Activated CD8-positive, alpha-beta memory T cell treated with anti-CD3 and anti-CD28 coated beads, Interleukin-2, amount 10 ng/mL, durations not matched to agents 7 days and 5 days (primary cell): ENCODE measurements at regions not wholly inside any gene's neighbourhood (a gene's known extent, or its start where the extent isn't known, plus 50 kb on each side); places are given as distances from the start of the nearest gene placed in this dataset.
A peak's percentile ranks its signal among the peaks of the same experiment; 100 is the strongest.
"Not testable (repeated sequence)": the region's sequence is repeated elsewhere in the genome, so short reads cannot be mapped to it uniquely, and the experiment has no call there.

Experiments used
- ATAC-seq: fragments of 150-1000 bp; cut with Tn5 transposase; one replicate; pipeline ENCODE4 v1.10.0; 2021; ENCODE audit warnings: moderate library complexity
- CTCF ChIA-PET: fragments of 350-600 bp; sonication (Branson Sonifier 250); formaldehyde crosslinking; loops from one replicate; lab custom pipeline; 2021; ENCODE audit warnings: antibody characterized with exemption; lab: Charles Lee
- DNase-seq: peaks from one replicate; pipeline ENCODE4 v3.0.0-alpha.2; 2020
- H3K27ac Mint-ChIP-seq: one replicate; pipeline ENCODE4 v1.8.0; 2021; ENCODE audit warnings: mild to moderate bottlenecking, mixed read lengths
- H3K27me3 Mint-ChIP-seq: one replicate; pipeline ENCODE4 v1.8.0; 2021; ENCODE audit warnings: mixed read lengths
- H3K36me3 Mint-ChIP-seq: one replicate; pipeline ENCODE4 v1.8.0; 2021; ENCODE audit warnings: mild to moderate bottlenecking, mixed read lengths
- H3K4me1 Mint-ChIP-seq: one replicate; pipeline ENCODE4 v1.8.0; 2021; ENCODE audit warnings: mixed read lengths
- H3K4me3 Mint-ChIP-seq: one replicate; pipeline ENCODE4 v1.8.0; 2021; ENCODE audit warnings: mild to moderate bottlenecking, moderate library complexity, mixed read lengths
- H3K9me3 Mint-ChIP-seq: one replicate; pipeline ENCODE4 v1.8.0; 2022; ENCODE audit warnings: low read depth, mixed read lengths

- Mint-ChIP-seq H3K4me3 (peak overlapping the region; percentile 33), H3K4me1 (peaks cover 11% of the 10 kb centered on the region), H3K27ac (peak overlapping the region; percentile 40)
- not testable (repeated sequence) for H3K9me3 Mint-ChIP-seq, H3K27me3 Mint-ChIP-seq, H3K36me3 Mint-ChIP-seq
- CTCF ChIA-PET, result interaction anchor here (0.6 to 1.8 kb wide), 7 partner anchors 11 to 244 kb away, joined by 3 to 5 read pairs (median 3); partner anchors contain the start of gene CRLF3
- DNase-seq (peak; percentile 87), ATAC-seq (peak; percentile 82)
These were observed 105.1 kb downstream of the CRLF3 start for GRCh38 chr17:30719131-30719973.

GRCh38 chr17:30718691-30719090, 105.8 kb downstream of the CRLF3 start:
- H3K4me3 Mint-ChIP-seq, H3K27ac Mint-ChIP-seq, H3K36me3 Mint-ChIP-seq, ATAC-seq, H3K27me3 Mint-ChIP-seq, H3K9me3 Mint-ChIP-seq: not testable (repeated sequence)
- CTCF ChIA-PET, result interaction anchor here (0.6 to 1.8 kb wide), 6 partner anchors 10 to 115 kb away, joined by 3 to 5 read pairs (median 4); partner anchors contain the start of gene CRLF3
- peaks cover 11% of the 10 kb centered on the region for H3K4me1 Mint-ChIP-seq
- peak; percentile 35 for DNase-seq

- not testable (repeated sequence) for H3K9me3 Mint-ChIP-seq, DNase-seq, ATAC-seq, H3K27ac Mint-ChIP-seq, H3K36me3 Mint-ChIP-seq, H3K4me3 Mint-ChIP-seq, H3K27me3 Mint-ChIP-seq
- CTCF ChIA-PET, result interaction anchor here (1.5 kb wide), 1 partner anchor 108 kb away, joined by 4 read pairs; no protein-coding TSS in a partner anchor
- peaks cover 11% of the 10 kb centered on the region for H3K4me1 Mint-ChIP-seq
These were observed 106.4 kb downstream of the CRLF3 start for GRCh38 chr17:30718099-30718447.

GRCh38 chr17:30717291-30718098, 107.0 kb downstream of the CRLF3 start:
- Mint-ChIP-seq H3K27ac (no peak overlapping the region), H3K4me1 (peaks cover 11% of the 10 kb centered on the region), H3K27me3 (peaks cover 4% of the 10 kb centered on the region), H3K36me3 (no peaks in the 10 kb centered on the region), H3K4me3 (no peak overlapping the region), H3K9me3 (no peaks in the 10 kb centered on the region)
- no peak for DNase-seq
- no peak for ATAC-seq
- CTCF ChIA-PET, result interaction anchor here (1.5 to 1.7 kb wide), 3 partner anchors 108 to 240 kb away, joined by 3 to 10 read pairs (median 4); partner anchors contain the start of gene GOSR1

GRCh38 chr17:30716461-30717290, 107.8 kb downstream of the CRLF3 start:
- Mint-ChIP-seq H3K36me3 (no peaks in the 10 kb centered on the region), H3K27ac (no peak overlapping the region), H3K27me3 (peaks cover 5% of the 10 kb centered on the region), H3K4me1 (peaks cover 11% of the 10 kb centered on the region), H3K9me3 (no peaks in the 10 kb centered on the region), H3K4me3 (no peak overlapping the region)
- CTCF ChIA-PET, result interaction anchor here (1.1 to 2.1 kb wide), 5 partner anchors 15 to 379 kb away, joined by 3 to 10 read pairs (median 3); partner anchors contain the start of gene GOSR1
- DNase-seq, result no peak
- ATAC-seq, result no peak

GRCh38 chr17:30714825-30715622, 109.5 kb downstream of the CRLF3 start:
- not testable (repeated sequence) for H3K9me3 Mint-ChIP-seq, H3K4me3 Mint-ChIP-seq, H3K27ac Mint-ChIP-seq, H3K36me3 Mint-ChIP-seq
- CTCF ChIA-PET, result interaction anchor here (1.0 to 2.1 kb wide), 4 partner anchors 14 to 325 kb away, joined by 3 to 12 read pairs (median 6); partner anchors contain the start of gene GOSR1
- peak; percentile 80 for ATAC-seq
- DNase-seq, result peak; percentile 74
- Mint-ChIP-seq H3K4me1 (peaks cover 15% of the 10 kb centered on the region), H3K27me3 (peaks cover 22% of the 10 kb centered on the region)

- H3K27me3 Mint-ChIP-seq, result peaks cover 22% of the 10 kb centered on the region
- H3K4me1 Mint-ChIP-seq, H3K36me3 Mint-ChIP-seq, ATAC-seq, H3K27ac Mint-ChIP-seq, DNase-seq, CTCF ChIA-PET, H3K4me3 Mint-ChIP-seq, H3K9me3 Mint-ChIP-seq: not testable (repeated sequence)
These were observed 110.7 kb downstream of the CRLF3 start for GRCh38 chr17:30713805-30714204.

- DNase-seq, H3K36me3 Mint-ChIP-seq, H3K9me3 Mint-ChIP-seq, ATAC-seq, H3K27ac Mint-ChIP-seq, H3K4me3 Mint-ChIP-seq: not testable (repeated sequence)
- peaks cover 16% of the 10 kb centered on the region for H3K4me1 Mint-ChIP-seq
- CTCF ChIA-PET, result interaction anchor here (1.3 kb wide), 1 partner anchor 112 kb away, joined by 4 read pairs; the partner anchor contains the start of gene CRLF3
- H3K27me3 Mint-ChIP-seq, result peaks cover 30% of the 10 kb centered on the region
These were observed 111.6 kb downstream of the CRLF3 start for GRCh38 chr17:30712859-30713258.

- DNase-seq, H3K4me3 Mint-ChIP-seq, H3K9me3 Mint-ChIP-seq, ATAC-seq, H3K27ac Mint-ChIP-seq, H3K36me3 Mint-ChIP-seq: not testable (repeated sequence)
- CTCF ChIA-PET, result interaction anchor here (1.3 kb wide), 1 partner anchor 113 kb away, joined by 4 read pairs; the partner anchor contains the start of gene CRLF3
- Mint-ChIP-seq H3K27me3 (peaks cover 40% of the 10 kb centered on the region), H3K4me1 (peaks cover 17% of the 10 kb centered on the region)
These were observed 112.6 kb downstream of the CRLF3 start for GRCh38 chr17:30711626-30712507.

GRCh38 chr17:30711176-30711575, 113.3 kb downstream of the CRLF3 start:
- CTCF ChIA-PET, H3K27ac Mint-ChIP-seq, ATAC-seq, H3K36me3 Mint-ChIP-seq, DNase-seq, H3K9me3 Mint-ChIP-seq: not testable (repeated sequence)
- peak overlapping the region; percentile 61 for H3K4me3 Mint-ChIP-seq
- peaks cover 21% of the 10 kb centered on the region for H3K4me1 Mint-ChIP-seq
- peaks cover 47% of the 10 kb centered on the region for H3K27me3 Mint-ChIP-seq
